A549 (cell line): ENCODE measurements at regions not wholly inside any gene's neighbourhood (a gene's known extent, or its start where the extent isn't known, plus 50 kb on each side); places are given as distances from the start of the nearest gene placed in this dataset.

Experiments
- CBX8 ChIP-seq: fragments of 200-600 bp; sonication (generic); IDR thresholded peaks from 2 replicates; pipeline ENCODE4 v1.6.1; 2016
- EP300 ChIP-seq, 2 experiments: fragments of >200 bp; sonication (Bioruptor Twin); formaldehyde crosslinking; IDR thresholded peaks; 2 replicates in 1 of 2; 3 replicates in 1 of 2; pipeline ENCODE4 v1.6.1; 2016 to 2017
- ESRRA ChIP-seq: fragments of 150-350 bp; IDR thresholded peaks from 2 replicates; pipeline ENCODE4 v1.6.1; 2014; ENCODE audit warnings: mild to moderate bottlenecking, low read length, borderline replicate concordance
- FOSL2 ChIP-seq, 2 experiments: fragments of 450-650 bp in 1 of 2; fragments of >200 bp in 1 of 2; sonication (Bioruptor Twin) in 1 of 2; formaldehyde crosslinking; IDR thresholded peaks; 2 replicates each; pipeline versions ENCODE4 v1.5.0 to v1.6.1; 2016 to 2020; ENCODE audit warnings: mild to moderate bottlenecking in 1 of 2, moderate library complexity in 1 of 2
- JUN ChIP-seq, 2 experiments: fragments of >200 bp; sonication (Bioruptor Twin); formaldehyde crosslinking; IDR thresholded peaks; 2 replicates in 1 of 2; 3 replicates in 1 of 2; pipeline ENCODE4 v1.6.1; 2016 to 2017
- POLR2A ChIP-seq: IDR thresholded peaks from 2 replicates; pipeline ENCODE4 v1.6.1; 2012; ENCODE audit warnings: mild to moderate bottlenecking, low read length
- TF ChIP-seq, protein P1 (sequence below): fragments of >200 bp; sonication (Bioruptor Twin); formaldehyde crosslinking; IDR thresholded peaks from 3 replicates; pipeline ENCODE4 v1.5.1; 2016
- TF ChIP-seq, protein P2 (sequence below): fragments of 250-450 bp; sonication (Bioruptor Pico); IDR thresholded peaks from 2 replicates; pipeline ENCODE4 v1.5.0; 2021; ENCODE audit warnings: mild to moderate bottlenecking, moderate library complexity, borderline replicate concordance
- TF ChIP-seq, protein P3 (sequence below): IDR thresholded peaks from 2 replicates; pipeline ENCODE4 v1.6.1; 2012

DNA sequence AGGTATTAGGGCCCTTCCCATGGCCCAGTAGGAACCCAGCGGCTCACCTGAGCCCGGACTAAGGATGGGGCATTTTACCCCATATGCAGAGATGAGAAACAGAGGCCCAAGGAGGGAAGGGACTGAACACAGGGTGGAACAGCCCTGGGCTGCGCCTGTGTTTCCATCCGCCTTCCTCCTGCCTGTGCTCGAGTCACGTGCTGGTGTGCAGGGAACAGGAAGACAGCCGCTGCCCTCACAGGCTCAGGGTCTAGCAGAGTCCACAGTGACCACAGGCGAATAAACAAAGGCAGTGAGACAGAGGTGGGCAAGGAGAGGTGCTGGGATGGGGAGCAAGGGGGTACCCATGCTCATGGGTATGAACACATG is 129.4 kb downstream of the C9orf50 start:
- TF ChIP-seq POLR2A = no peak
- TF ChIP-seq, protein P1, sequence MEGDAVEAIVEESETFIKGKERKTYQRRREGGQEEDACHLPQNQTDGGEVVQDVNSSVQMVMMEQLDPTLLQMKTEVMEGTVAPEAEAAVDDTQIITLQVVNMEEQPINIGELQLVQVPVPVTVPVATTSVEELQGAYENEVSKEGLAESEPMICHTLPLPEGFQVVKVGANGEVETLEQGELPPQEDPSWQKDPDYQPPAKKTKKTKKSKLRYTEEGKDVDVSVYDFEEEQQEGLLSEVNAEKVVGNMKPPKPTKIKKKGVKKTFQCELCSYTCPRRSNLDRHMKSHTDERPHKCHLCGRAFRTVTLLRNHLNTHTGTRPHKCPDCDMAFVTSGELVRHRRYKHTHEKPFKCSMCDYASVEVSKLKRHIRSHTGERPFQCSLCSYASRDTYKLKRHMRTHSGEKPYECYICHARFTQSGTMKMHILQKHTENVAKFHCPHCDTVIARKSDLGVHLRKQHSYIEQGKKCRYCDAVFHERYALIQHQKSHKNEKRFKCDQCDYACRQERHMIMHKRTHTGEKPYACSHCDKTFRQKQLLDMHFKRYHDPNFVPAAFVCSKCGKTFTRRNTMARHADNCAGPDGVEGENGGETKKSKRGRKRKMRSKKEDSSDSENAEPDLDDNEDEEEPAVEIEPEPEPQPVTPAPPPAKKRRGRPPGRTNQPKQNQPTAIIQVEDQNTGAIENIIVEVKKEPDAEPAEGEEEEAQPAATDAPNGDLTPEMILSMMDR = no peak
- TF ChIP-seq, protein P2, sequence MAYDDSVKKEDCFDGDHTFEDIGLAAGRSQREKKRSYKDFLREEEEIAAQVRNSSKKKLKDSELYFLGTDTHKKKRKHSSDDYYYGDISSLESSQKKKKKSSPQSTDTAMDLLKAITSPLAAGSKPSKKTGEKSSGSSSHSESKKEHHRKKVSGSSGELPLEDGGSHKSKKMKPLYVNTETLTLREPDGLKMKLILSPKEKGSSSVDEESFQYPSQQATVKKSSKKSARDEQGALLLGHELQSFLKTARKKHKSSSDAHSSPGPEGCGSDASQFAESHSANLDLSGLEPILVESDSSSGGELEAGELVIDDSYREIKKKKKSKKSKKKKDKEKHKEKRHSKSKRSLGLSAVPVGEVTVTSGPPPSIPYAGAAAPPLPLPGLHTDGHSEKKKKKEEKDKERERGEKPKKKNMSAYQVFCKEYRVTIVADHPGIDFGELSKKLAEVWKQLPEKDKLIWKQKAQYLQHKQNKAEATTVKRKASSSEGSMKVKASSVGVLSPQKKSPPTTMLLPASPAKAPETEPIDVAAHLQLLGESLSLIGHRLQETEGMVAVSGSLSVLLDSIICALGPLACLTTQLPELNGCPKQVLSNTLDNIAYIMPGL (CRISPR knock-in tag) = no peak
- TF ChIP-seq CBX8 = no peak
- no peak for TF ChIP-seq EP300 (IDR thresholded peaks at IDR 0.05)
- TF ChIP-seq JUN (IDR thresholded peaks at IDR 0.05) = no peak
- TF ChIP-seq ESRRA = no peak
- TF ChIP-seq FOSL2 (IDR thresholded peaks at IDR 0.05) = no peak
- TF ChIP-seq FOSL2 (CRISPR knock-in tag; IDR thresholded peaks at IDR 0.05) = no peak
- TF ChIP-seq, protein P3, sequence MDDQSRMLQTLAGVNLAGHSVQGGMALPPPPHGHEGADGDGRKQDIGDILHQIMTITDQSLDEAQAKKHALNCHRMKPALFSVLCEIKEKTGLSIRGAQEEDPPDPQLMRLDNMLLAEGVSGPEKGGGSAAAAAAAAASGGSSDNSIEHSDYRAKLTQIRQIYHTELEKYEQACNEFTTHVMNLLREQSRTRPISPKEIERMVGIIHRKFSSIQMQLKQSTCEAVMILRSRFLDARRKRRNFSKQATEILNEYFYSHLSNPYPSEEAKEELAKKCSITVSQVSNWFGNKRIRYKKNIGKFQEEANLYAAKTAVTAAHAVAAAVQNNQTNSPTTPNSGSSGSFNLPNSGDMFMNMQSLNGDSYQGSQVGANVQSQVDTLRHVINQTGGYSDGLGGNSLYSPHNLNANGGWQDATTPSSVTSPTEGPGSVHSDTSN = no peak
